Esophagus squamous epithelium (tissue), 4 donors: ENCODE measurements at regions not wholly inside any gene's neighbourhood (a gene's known extent, or its start where the extent isn't known, plus 50 kb on each side); places are given as distances from the start of the nearest gene placed in this dataset.

Experiments used
- CTCF ChIP-seq, 6 experiments: fragments of 450-650 bp in 4 of 6; fragments of 200-600 bp in 2 of 6; sonication (generic) in 2 of 6; IDR thresholded peaks; one replicate each; pipeline ENCODE4 v1.5.1; 2016 to 2019; ENCODE audit warnings: antibody characterized with exemption in 6 of 6, mild to moderate bottlenecking in 4 of 6, moderate library complexity in 4 of 6
- POLR2A ChIP-seq, 4 donors: fragments of 450-650 bp; IDR thresholded peaks; one replicate each; pipeline ENCODE4 v1.6.1; 2017; ENCODE audit warnings: antibody characterized with exemption in 4 of 4, mild to moderate bottlenecking in 4 of 4, moderate library complexity in 3 of 4

- TF ChIP-seq POLR2A (IDR thresholded peaks at IDR 0.05): no peak
- no peak for TF ChIP-seq CTCF (IDR thresholded peaks at IDR 0.05)
These were observed 167.9 kb downstream of the FBXO15 start for GRCh38 chr18:73979742-73980141.
